Keratinocyte (primary cell): ENCODE measurements at regions not wholly inside any gene's neighbourhood (a gene's known extent, or its start where the extent isn't known, plus 50 kb on each side); places are given as distances from the start of the nearest gene placed in this dataset.
"Not testable (repeated sequence)": the region's sequence is repeated elsewhere in the genome, so short reads cannot be mapped to it uniquely, and the experiment has no call there.

Experiments
- DNase-seq: peaks from one replicate; pipeline ENCODE4 v3.0.0-alpha.2; 2011; ENCODE audit warnings: low read depth, missing footprints, low spot score
- FAIRE-seq: peaks from 2 replicates; lab custom pipeline; 2011; peaks lifted over from hg19 to GRCh38; lab: Jason Lieb, UNC
- H2AFZ ChIP-seq: 2 replicates; pipeline ENCODE4 v1.6.0; 2012; ENCODE audit warnings: low read length, control low read depth, inconsistent platforms; ENCODE audit not compliant: control insufficient read depth
- H3K27ac ChIP-seq: 2 replicates; pipeline ENCODE4 v1.5.1; 2011; ENCODE audit warnings: low read length; ENCODE audit not compliant: control insufficient read depth, insufficient read depth
- H3K27me3 ChIP-seq: 3 replicates; pipeline ENCODE4 v1.6.0; 2011; ENCODE audit warnings: low read length; ENCODE audit not compliant: control insufficient read depth, insufficient read depth; ENCODE audit errors: extremely low read depth
- H3K36me3 ChIP-seq, 2 experiments: 2 replicates in 1 of 2; 3 replicates in 1 of 2; pipeline ENCODE4 v1.5.1; 2011; ENCODE audit warnings: low read length in 2 of 2, mild to moderate bottlenecking in 1 of 2; ENCODE audit not compliant: control insufficient read depth in 2 of 2, insufficient read depth in 2 of 2; ENCODE audit errors: extremely low read depth in 1 of 2
- H3K4me1 ChIP-seq: 3 replicates; pipeline ENCODE4 v1.5.1; 2011; ENCODE audit warnings: low read length; ENCODE audit not compliant: control insufficient read depth, insufficient read depth; ENCODE audit errors: extremely low read depth
- H3K4me2 ChIP-seq: 3 replicates; pipeline ENCODE4 v1.6.0; 2011; ENCODE audit warnings: low read depth, low read length; ENCODE audit not compliant: control insufficient read depth, insufficient read depth; ENCODE audit errors: extremely low read depth
- H3K4me3 ChIP-seq, 3 experiments: fragments of 200-600 bp in 1 of 3; sonication (generic) in 1 of 3; 2 replicates in 2 of 3; 3 replicates in 1 of 3; pipeline ENCODE4 v1.5.1; 2011 to 2016; ENCODE audit warnings: low read length in 3 of 3, mild to moderate bottlenecking in 3 of 3, control low read depth in 2 of 3, inconsistent platforms in 1 of 3, low read depth in 1 of 3, mixed read lengths in 1 of 3, mixed run types in 1 of 3, moderate library complexity in 1 of 3; ENCODE audit not compliant: control insufficient read depth in 2 of 3, insufficient read depth in 2 of 3; ENCODE audit errors: extremely low read depth in 1 of 3
- H3K79me2 ChIP-seq: 2 replicates; pipeline ENCODE4 v1.6.0; 2012; ENCODE audit warnings: low read length; ENCODE audit not compliant: control insufficient read depth, insufficient read depth
- H3K9ac ChIP-seq: 3 replicates; pipeline ENCODE4 v1.6.0; 2011; ENCODE audit warnings: low read length; ENCODE audit not compliant: control insufficient read depth, insufficient read depth; ENCODE audit errors: extremely low read depth
- H3K9me1 ChIP-seq: 3 replicates; pipeline ENCODE4 v1.6.0; 2011; ENCODE audit warnings: low read length; ENCODE audit not compliant: control insufficient read depth, insufficient read depth; ENCODE audit errors: extremely low read depth
- H3K9me3 ChIP-seq: 2 replicates; pipeline ENCODE4 v1.5.1; 2012; ENCODE audit warnings: low read depth, low read length; ENCODE audit not compliant: control insufficient read depth
- H4K20me1 ChIP-seq: 3 replicates; pipeline ENCODE4 v1.6.0; 2011; ENCODE audit warnings: low read length; ENCODE audit not compliant: control insufficient read depth, insufficient read depth; ENCODE audit errors: extremely low read depth
- EZH2 ChIP-seq: IDR thresholded peaks from one replicate; pipeline ENCODE4 v1.6.1; 2012; ENCODE audit warnings: inconsistent platforms, mild to moderate bottlenecking, low read length, moderate library complexity
- dilution Hi-C: fragments of 300-500 bp; cut with MboI; formaldehyde crosslinking; loops from one replicate; pipeline ENCODE4 v1.7.0; 2020; ENCODE audit warnings: low sequenced_read_pairs; ENCODE audit not compliant: extremely low pct_ligation_motif_present
- TF ChIP-seq, protein P1 (sequence below), 3 experiments: IDR thresholded peaks in 1 of 3; conservative IDR thresholded peaks in 1 of 3; optimal IDR thresholded peaks in 1 of 3; 2 replicates in 2 of 3; 3 replicates in 1 of 3; pipeline versions ENCODE3 to v1.5.1; 2011; ENCODE audit warnings: low read length in 3 of 3, mild to moderate bottlenecking in 3 of 3, moderate library complexity in 2 of 3, control low read depth in 1 of 3, inconsistent platforms in 1 of 3; ENCODE audit not compliant: insufficient read depth in 2 of 3; ENCODE audit errors: extremely low read depth in 1 of 3

DNA sequence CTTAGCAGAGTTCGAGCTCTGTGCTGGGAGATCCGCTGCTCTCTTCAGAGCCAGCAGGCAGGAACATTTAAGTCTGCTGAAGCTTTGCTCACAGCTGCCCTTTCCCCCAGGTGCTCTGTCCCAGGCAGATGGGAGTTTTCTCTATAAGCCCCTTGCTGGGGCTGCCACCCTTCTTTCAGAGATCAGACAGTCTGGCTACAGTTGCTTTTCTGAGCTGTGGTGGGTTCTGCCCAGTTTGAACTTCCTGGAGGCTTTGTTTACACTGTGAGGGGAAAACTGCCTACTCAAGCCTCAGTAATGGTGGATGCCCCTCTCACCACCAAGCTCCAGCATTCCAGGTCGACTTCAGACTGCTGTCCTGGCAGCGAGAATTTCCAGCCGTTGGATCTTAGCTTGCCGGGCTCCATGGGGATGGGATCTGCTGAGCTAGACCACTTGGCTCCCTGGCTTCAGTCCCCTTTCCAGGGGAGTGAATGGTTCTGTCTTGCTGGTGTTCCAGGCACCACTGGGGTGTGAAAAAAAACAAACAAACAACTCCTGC is 222.7 kb downstream of the UTRN start:
- H3K4me1 ChIP-seq, DNase-seq: not testable (repeated sequence)

GRCh38 chr6:144510859-144511258 is 225.7 kb downstream of the UTRN start:
- Histone ChIP-seq H4K20me1 (no peaks in the 10 kb centered on the region), H3K36me3 (peaks cover 0 to 6% of the 10 kb centered on the region in 2 experiments), H3K9me3 (no peaks in the 10 kb centered on the region), H3K9me1 (peaks cover 2% of the 10 kb centered on the region), H3K79me2 (no peaks in the 10 kb centered on the region), H3K4me1 (no peaks in the 10 kb centered on the region), H3K27me3 (no peaks in the 10 kb centered on the region), H3K4me2 (no peak overlapping the region), H2AFZ (no peak overlapping the region), H3K27ac (no peak overlapping the region), H3K4me3 (no peak overlapping the region), H3K9ac (no peak overlapping the region)
- DNase-seq (no peak), FAIRE-seq (no peak)
- no peak for TF ChIP-seq EZH2
- TF ChIP-seq, protein P1, sequence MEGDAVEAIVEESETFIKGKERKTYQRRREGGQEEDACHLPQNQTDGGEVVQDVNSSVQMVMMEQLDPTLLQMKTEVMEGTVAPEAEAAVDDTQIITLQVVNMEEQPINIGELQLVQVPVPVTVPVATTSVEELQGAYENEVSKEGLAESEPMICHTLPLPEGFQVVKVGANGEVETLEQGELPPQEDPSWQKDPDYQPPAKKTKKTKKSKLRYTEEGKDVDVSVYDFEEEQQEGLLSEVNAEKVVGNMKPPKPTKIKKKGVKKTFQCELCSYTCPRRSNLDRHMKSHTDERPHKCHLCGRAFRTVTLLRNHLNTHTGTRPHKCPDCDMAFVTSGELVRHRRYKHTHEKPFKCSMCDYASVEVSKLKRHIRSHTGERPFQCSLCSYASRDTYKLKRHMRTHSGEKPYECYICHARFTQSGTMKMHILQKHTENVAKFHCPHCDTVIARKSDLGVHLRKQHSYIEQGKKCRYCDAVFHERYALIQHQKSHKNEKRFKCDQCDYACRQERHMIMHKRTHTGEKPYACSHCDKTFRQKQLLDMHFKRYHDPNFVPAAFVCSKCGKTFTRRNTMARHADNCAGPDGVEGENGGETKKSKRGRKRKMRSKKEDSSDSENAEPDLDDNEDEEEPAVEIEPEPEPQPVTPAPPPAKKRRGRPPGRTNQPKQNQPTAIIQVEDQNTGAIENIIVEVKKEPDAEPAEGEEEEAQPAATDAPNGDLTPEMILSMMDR (optimal IDR thresholded peaks at IDR 0.05 in 1 of 3, IDR thresholded peaks at IDR 0.05 in 1 of 3, conservative IDR thresholded peaks at IDR 0.05 in 1 of 3; ENCODE audit: extremely low read depth in 1 of 3, insufficient read depth in 2 of 3, low read length in 3 of 3): no peak
- dilution Hi-C loops: no loop called here

More for the DNA sequence above, 222.7 kb downstream of the UTRN start:
- H3K27me3 ChIP-seq, H3K79me2 ChIP-seq, H3K9me1 ChIP-seq, H3K36me3 ChIP-seq, H3K4me3 ChIP-seq, dilution Hi-C loops, H2AFZ ChIP-seq, H3K9ac ChIP-seq, H3K9me3 ChIP-seq, H4K20me1 ChIP-seq, H3K4me2 ChIP-seq, FAIRE-seq, H3K27ac ChIP-seq: not testable (repeated sequence)

DNA sequence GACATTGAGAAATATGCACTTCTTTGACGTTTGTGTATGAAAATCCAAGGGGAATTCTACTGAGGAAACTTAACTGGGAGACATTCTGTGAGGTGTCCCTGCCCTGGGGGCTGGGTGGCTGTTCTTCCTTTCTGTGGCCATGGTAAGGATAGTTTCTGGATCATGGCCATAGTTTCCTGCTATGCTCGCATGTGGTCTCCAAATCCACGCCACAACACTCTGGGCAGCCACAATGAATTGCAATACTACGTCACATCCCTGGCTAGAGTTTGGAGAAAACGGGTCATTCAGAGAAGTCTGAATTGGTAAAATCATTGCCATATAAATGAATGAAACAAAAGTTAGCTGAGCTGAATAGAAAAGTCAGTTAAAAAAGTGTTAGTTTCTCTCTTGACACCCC is 230.6 kb downstream of the UTRN start:
- dilution Hi-C loops: no loop called here
- no peak overlapping the region for H3K9ac ChIP-seq
- no peak overlapping the region for H3K27ac ChIP-seq
- TF ChIP-seq, protein P1 (optimal IDR thresholded peaks at IDR 0.05 in 1 of 3, IDR thresholded peaks at IDR 0.05 in 1 of 3, conservative IDR thresholded peaks at IDR 0.05 in 1 of 3; ENCODE audit: extremely low read depth in 1 of 3, insufficient read depth in 2 of 3, low read length in 3 of 3): no peak
- no peak for TF ChIP-seq EZH2
- DNase-seq: no peak
- H3K4me3 ChIP-seq: no peak overlapping the region
- no peaks in the 10 kb centered on the region for H3K27me3 ChIP-seq
- H3K9me3 ChIP-seq: no peaks in the 10 kb centered on the region
- H3K9me1 ChIP-seq: no peaks in the 10 kb centered on the region
- FAIRE-seq: no peak
- no peak overlapping the region for H3K4me2 ChIP-seq
- peaks cover 0 to 2% of the 10 kb centered on the region in 2 experiments for H3K36me3 ChIP-seq
- H3K4me1 ChIP-seq: no peaks in the 10 kb centered on the region
- H4K20me1 ChIP-seq: no peaks in the 10 kb centered on the region
- no peaks in the 10 kb centered on the region for H3K79me2 ChIP-seq
- H2AFZ ChIP-seq: no peak overlapping the region
